AG10803 (cell line): ENCODE measurements at regions not wholly inside any gene's neighbourhood (a gene's known extent, or its start where the extent isn't known, plus 50 kb on each side); places are given as distances from the start of the nearest gene placed in this dataset.

Experiments
- DNase-seq: peaks from one replicate; pipeline ENCODE4 v3.0.0; 2010; ENCODE audit warnings: low read depth
- H3K4me3 ChIP-seq: 2 replicates; pipeline ENCODE4 v1.5.1; 2011; ENCODE audit warnings: mild to moderate bottlenecking, low read length, control low read depth
- TF ChIP-seq, protein P1 (sequence below): conservative IDR thresholded peaks from 2 replicates; pipeline ENCODE4 v1.5.1; 2011; ENCODE audit warnings: mild to moderate bottlenecking, low read length, control low read depth, inconsistent platforms

- TF ChIP-seq, protein P1, sequence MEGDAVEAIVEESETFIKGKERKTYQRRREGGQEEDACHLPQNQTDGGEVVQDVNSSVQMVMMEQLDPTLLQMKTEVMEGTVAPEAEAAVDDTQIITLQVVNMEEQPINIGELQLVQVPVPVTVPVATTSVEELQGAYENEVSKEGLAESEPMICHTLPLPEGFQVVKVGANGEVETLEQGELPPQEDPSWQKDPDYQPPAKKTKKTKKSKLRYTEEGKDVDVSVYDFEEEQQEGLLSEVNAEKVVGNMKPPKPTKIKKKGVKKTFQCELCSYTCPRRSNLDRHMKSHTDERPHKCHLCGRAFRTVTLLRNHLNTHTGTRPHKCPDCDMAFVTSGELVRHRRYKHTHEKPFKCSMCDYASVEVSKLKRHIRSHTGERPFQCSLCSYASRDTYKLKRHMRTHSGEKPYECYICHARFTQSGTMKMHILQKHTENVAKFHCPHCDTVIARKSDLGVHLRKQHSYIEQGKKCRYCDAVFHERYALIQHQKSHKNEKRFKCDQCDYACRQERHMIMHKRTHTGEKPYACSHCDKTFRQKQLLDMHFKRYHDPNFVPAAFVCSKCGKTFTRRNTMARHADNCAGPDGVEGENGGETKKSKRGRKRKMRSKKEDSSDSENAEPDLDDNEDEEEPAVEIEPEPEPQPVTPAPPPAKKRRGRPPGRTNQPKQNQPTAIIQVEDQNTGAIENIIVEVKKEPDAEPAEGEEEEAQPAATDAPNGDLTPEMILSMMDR = no peak
- DNase-seq = no peak
- H3K4me3 ChIP-seq = no peak overlapping the region
Measured at GRCh38 chr9:103999375-104000062, 94.6 kb upstream of the SMC2 start.

GRCh38 chr9:104009826-104010225 is 84.3 kb upstream of the SMC2 start:
- DNase-seq = no peak
- no peak overlapping the region for H3K4me3 ChIP-seq
- TF ChIP-seq, protein P1 = no peak

- TF ChIP-seq, protein P1 = no peak
- DNase-seq = no peak
- H3K4me3 ChIP-seq = no peak overlapping the region
Measured at GRCh38 chr9:104022083-104022482, 72.0 kb upstream of the SMC2 start.

- DNase-seq = no peak
- TF ChIP-seq, protein P1 = no peak
- H3K4me3 ChIP-seq = no peak overlapping the region
Measured at GRCh38 chr9:104025104-104025503, 69.0 kb upstream of the SMC2 start.

DNA sequence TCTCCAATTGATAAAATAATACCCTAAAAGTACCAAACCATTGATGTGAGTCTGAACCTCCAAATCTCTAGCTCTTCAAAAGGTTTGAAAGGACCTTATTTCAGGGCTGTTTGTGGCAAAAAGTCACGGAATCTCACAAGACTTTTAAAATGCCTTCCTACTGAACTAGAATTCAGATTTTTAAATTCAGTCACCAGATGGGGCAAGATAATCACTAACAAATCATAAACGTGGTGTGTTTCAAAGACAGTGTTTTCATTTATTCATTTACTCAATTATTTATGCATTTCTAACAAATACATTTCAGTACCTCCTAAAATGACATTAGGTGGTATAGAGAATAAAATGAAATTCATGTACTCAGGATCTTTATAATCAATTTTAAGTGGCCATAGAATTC is 68.2 kb upstream of the SMC2 start:
- DNase-seq = peak; percentile 6
- TF ChIP-seq, protein P1 = no peak; the same call in 1 of the 2 replicates
- H3K4me3 ChIP-seq = no peak overlapping the region

GRCh38 chr9:104027295-104027694 is 66.8 kb upstream of the SMC2 start:
- H3K4me3 ChIP-seq = no peak overlapping the region
- DNase-seq = no peak

DNA sequence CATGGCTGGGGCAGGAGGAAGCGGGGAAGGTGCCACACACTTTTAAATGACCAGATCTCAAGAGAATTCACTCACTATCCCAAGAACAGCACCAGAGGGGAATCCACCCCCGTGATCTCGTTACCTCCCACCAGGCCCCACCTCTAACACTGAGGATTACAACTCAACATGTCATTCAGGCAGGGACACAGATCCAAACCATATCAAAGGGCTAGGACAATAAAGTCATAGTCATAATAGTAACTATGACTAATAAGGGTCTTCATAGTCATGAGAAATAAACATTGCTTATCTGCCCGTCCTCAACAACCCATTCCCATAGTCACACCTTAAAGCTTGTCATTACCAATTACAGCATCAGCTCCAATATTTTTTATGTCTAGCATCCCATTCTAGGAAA is 65.3 kb upstream of the SMC2 start:
- no peak for DNase-seq
- no peak overlapping the region for H3K4me3 ChIP-seq
- TF ChIP-seq, protein P1 = no peak

More at GRCh38 chr9:104027295-104027694, 66.8 kb upstream of the SMC2 start:
- TF ChIP-seq, protein P1 = no peak
